ENCODE measurements at regions not wholly inside any gene's neighbourhood (a gene's known extent, or its start where the extent isn't known, plus 50 kb on each side); places are given as distances from the start of the nearest gene placed in this dataset.

DNA sequence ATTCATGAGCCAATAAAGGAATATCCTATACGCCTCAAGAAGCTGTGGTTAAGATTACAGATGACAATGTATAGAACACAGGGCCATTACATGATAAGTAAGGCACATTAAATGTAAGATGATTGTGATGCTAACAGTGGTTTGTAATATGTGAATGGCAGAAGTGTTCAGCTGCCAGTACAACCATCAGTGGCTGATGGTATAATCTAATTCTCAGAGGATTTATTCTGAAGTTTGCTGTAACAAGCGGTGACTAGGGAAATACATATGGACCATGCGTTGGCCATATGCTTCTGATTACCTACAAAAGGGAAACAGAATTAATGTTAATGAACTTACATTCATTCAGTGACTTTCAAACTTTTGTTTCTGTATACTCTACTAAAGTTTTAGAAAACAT, 750.8 kb upstream of the KLHL29 start:
- TF ChIP-seq POLR2AphosphoS5 (IDR thresholded peaks at IDR 0.05; ENCODE audit: low read depth, low read length) (no peak), TAF1 (IDR thresholded peaks at IDR 0.05; ENCODE audit: borderline replicate concordance, insufficient read depth, low read length) (no peak), SIN3A (IDR thresholded peaks at IDR 0.05; ENCODE audit: borderline replicate concordance, insufficient read depth, low read length) (no peak), FOXP2 (optimal IDR thresholded peaks at IDR 0.05; ENCODE audit: borderline replicate concordance, extremely low read depth, extremely low read length, insufficient read depth) (no peak)
- TF ChIP-seq, protein P1, sequence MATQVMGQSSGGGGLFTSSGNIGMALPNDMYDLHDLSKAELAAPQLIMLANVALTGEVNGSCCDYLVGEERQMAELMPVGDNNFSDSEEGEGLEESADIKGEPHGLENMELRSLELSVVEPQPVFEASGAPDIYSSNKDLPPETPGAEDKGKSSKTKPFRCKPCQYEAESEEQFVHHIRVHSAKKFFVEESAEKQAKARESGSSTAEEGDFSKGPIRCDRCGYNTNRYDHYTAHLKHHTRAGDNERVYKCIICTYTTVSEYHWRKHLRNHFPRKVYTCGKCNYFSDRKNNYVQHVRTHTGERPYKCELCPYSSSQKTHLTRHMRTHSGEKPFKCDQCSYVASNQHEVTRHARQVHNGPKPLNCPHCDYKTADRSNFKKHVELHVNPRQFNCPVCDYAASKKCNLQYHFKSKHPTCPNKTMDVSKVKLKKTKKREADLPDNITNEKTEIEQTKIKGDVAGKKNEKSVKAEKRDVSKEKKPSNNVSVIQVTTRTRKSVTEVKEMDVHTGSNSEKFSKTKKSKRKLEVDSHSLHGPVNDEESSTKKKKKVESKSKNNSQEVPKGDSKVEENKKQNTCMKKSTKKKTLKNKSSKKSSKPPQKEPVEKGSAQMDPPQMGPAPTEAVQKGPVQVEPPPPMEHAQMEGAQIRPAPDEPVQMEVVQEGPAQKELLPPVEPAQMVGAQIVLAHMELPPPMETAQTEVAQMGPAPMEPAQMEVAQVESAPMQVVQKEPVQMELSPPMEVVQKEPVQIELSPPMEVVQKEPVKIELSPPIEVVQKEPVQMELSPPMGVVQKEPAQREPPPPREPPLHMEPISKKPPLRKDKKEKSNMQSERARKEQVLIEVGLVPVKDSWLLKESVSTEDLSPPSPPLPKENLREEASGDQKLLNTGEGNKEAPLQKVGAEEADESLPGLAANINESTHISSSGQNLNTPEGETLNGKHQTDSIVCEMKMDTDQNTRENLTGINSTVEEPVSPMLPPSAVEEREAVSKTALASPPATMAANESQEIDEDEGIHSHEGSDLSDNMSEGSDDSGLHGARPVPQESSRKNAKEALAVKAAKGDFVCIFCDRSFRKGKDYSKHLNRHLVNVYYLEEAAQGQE (IDR thresholded peaks at IDR 0.05; ENCODE audit: insufficient read depth in 1 of 2, low read depth in 2 of 2, low read length in 2 of 2): no peak

All from PFSK-1 (cell line).